ENCODE measurements at regions not wholly inside any gene's neighbourhood (a gene's known extent, or its start where the extent isn't known, plus 50 kb on each side); places are given as distances from the start of the nearest gene placed in this dataset.

GRCh38 chr5:161134956-161135355 is 282.9 kb upstream of the ATP10B start:
- Histone ChIP-seq H3K27ac (ENCODE audit: low read depth, low read length) (no peak overlapping the region), H3K9ac (ENCODE audit: low read depth in 1 of 2, low read length in 2 of 2) (no peak overlapping the region), H3K36me3 (ENCODE audit: control insufficient read depth in 1 of 2, insufficient read depth in 2 of 2, low read length in 2 of 2) (no peaks in the 10 kb centered on the region)

GRCh38 chr5:161134083-161134482 is 282.1 kb upstream of the ATP10B start:
- Histone ChIP-seq H3K27ac (ENCODE audit: low read depth, low read length) (no peak overlapping the region), H3K4me3 (ENCODE audit: low read depth in 1 of 2, low read length in 2 of 2) (no peak overlapping the region), H3K27me3 (ENCODE audit: control insufficient read depth in 1 of 2, insufficient read depth in 2 of 2, low read length in 2 of 2) (no peaks in the 10 kb centered on the region), H3K9me3 (ENCODE audit: control insufficient read depth in 1 of 2, low read length in 2 of 2) (no peaks in the 10 kb centered on the region), H3K9ac (ENCODE audit: low read depth in 1 of 2, low read length in 2 of 2) (no peak overlapping the region), H3K36me3 (ENCODE audit: control insufficient read depth in 1 of 2, insufficient read depth in 2 of 2, low read length in 2 of 2) (no peaks in the 10 kb centered on the region), H3K4me1 (ENCODE audit: control insufficient read depth in 1 of 2, insufficient read depth in 2 of 2, low read length in 2 of 2) (no peaks in the 10 kb centered on the region)

More at GRCh38 chr5:161134956-161135355, 282.9 kb upstream of the ATP10B start:
- Histone ChIP-seq H3K4me3 (ENCODE audit: low read depth in 1 of 2, low read length in 2 of 2) (no peak overlapping the region), H3K4me1 (ENCODE audit: control insufficient read depth in 1 of 2, insufficient read depth in 2 of 2, low read length in 2 of 2) (no peaks in the 10 kb centered on the region), H3K9me3 (ENCODE audit: control insufficient read depth in 1 of 2, low read length in 2 of 2) (no peaks in the 10 kb centered on the region), H3K27me3 (ENCODE audit: control insufficient read depth in 1 of 2, insufficient read depth in 2 of 2, low read length in 2 of 2) (no peaks in the 10 kb centered on the region)

GRCh38 chr5:161115941-161116340 is 263.9 kb upstream of the ATP10B start:
- no peaks in the 10 kb centered on the region for H3K4me1 ChIP-seq (ENCODE audit: control insufficient read depth in 1 of 2, insufficient read depth in 2 of 2, low read length in 2 of 2)

DNA sequence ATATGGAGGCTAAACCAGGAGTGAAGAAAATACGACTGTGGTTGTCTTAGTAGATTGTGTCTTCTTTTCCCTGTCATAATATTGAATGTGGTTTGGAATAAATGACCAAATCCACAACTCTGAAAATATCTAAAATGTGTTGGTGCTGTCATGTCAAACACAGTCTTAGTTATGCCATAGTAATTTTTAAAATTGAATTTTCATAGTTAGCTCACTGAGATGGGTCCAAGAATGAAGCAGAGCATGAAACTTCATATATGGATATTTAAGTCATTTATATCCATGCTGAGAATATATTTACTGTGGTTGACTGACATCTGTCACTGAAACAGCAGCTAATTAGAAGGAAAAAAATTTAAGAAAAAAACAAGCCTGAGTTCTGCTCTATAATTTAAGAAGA is 260.4 kb upstream of the ATP10B start:
- Histone ChIP-seq H3K27me3 (ENCODE audit: control insufficient read depth in 1 of 2, insufficient read depth in 2 of 2, low read length in 2 of 2) (no peaks in the 10 kb centered on the region), H3K9ac (ENCODE audit: low read depth in 1 of 2, low read length in 2 of 2) (no peak overlapping the region), H3K36me3 (ENCODE audit: control insufficient read depth in 1 of 2, insufficient read depth in 2 of 2, low read length in 2 of 2) (no peaks in the 10 kb centered on the region), H3K9me3 (ENCODE audit: control insufficient read depth in 1 of 2, low read length in 2 of 2) (no peaks in the 10 kb centered on the region), H3K4me1 (ENCODE audit: control insufficient read depth in 1 of 2, insufficient read depth in 2 of 2, low read length in 2 of 2) (no peaks in the 10 kb centered on the region), H3K27ac (ENCODE audit: low read depth, low read length) (no peak overlapping the region), H3K4me3 (ENCODE audit: low read depth in 1 of 2, low read length in 2 of 2) (no peak overlapping the region)

More at GRCh38 chr5:161115941-161116340, 263.9 kb upstream of the ATP10B start:
- H3K36me3 ChIP-seq (ENCODE audit: control insufficient read depth in 1 of 2, insufficient read depth in 2 of 2, low read length in 2 of 2): no peaks in the 10 kb centered on the region
- no peak overlapping the region for H3K9ac ChIP-seq (ENCODE audit: low read depth in 1 of 2, low read length in 2 of 2)
- no peak overlapping the region for H3K27ac ChIP-seq (ENCODE audit: low read depth, low read length)
- H3K4me3 ChIP-seq (ENCODE audit: low read depth in 1 of 2, low read length in 2 of 2): no peak overlapping the region
- no peaks in the 10 kb centered on the region for H3K27me3 ChIP-seq (ENCODE audit: control insufficient read depth in 1 of 2, insufficient read depth in 2 of 2, low read length in 2 of 2)
- H3K9me3 ChIP-seq (ENCODE audit: control insufficient read depth in 1 of 2, low read length in 2 of 2): no peaks in the 10 kb centered on the region

GRCh38 chr5:161105525-161105924 is 253.5 kb upstream of the ATP10B start:
- Histone ChIP-seq H3K27ac (ENCODE audit: low read depth, low read length) (no peak overlapping the region), H3K36me3 (ENCODE audit: control insufficient read depth in 1 of 2, insufficient read depth in 2 of 2, low read length in 2 of 2) (no peaks in the 10 kb centered on the region), H3K4me3 (ENCODE audit: low read depth in 1 of 2, low read length in 2 of 2) (no peak overlapping the region), H3K27me3 (ENCODE audit: control insufficient read depth in 1 of 2, insufficient read depth in 2 of 2, low read length in 2 of 2) (no peaks in the 10 kb centered on the region), H3K9ac (ENCODE audit: low read depth in 1 of 2, low read length in 2 of 2) (no peak overlapping the region), H3K9me3 (ENCODE audit: control insufficient read depth in 1 of 2, low read length in 2 of 2) (no peaks in the 10 kb centered on the region), H3K4me1 (ENCODE audit: control insufficient read depth in 1 of 2, insufficient read depth in 2 of 2, low read length in 2 of 2) (no peaks in the 10 kb centered on the region)

- no peaks in the 10 kb centered on the region for H3K27me3 ChIP-seq (ENCODE audit: control insufficient read depth in 1 of 2, insufficient read depth in 2 of 2, low read length in 2 of 2)
- H3K27ac ChIP-seq (ENCODE audit: low read depth, low read length): no peak overlapping the region
- no peak overlapping the region for H3K4me3 ChIP-seq (ENCODE audit: low read depth in 1 of 2, low read length in 2 of 2)
- no peaks in the 10 kb centered on the region for H3K36me3 ChIP-seq (ENCODE audit: control insufficient read depth in 1 of 2, insufficient read depth in 2 of 2, low read length in 2 of 2)
- H3K9ac ChIP-seq (ENCODE audit: low read depth in 1 of 2, low read length in 2 of 2): no peak overlapping the region
- H3K9me3 ChIP-seq (ENCODE audit: control insufficient read depth in 1 of 2, low read length in 2 of 2): no peaks in the 10 kb centered on the region
- no peaks in the 10 kb centered on the region for H3K4me1 ChIP-seq (ENCODE audit: control insufficient read depth in 1 of 2, insufficient read depth in 2 of 2, low read length in 2 of 2)
Measured at GRCh38 chr5:161098516-161098915, 246.5 kb upstream of the ATP10B start.

DNA sequence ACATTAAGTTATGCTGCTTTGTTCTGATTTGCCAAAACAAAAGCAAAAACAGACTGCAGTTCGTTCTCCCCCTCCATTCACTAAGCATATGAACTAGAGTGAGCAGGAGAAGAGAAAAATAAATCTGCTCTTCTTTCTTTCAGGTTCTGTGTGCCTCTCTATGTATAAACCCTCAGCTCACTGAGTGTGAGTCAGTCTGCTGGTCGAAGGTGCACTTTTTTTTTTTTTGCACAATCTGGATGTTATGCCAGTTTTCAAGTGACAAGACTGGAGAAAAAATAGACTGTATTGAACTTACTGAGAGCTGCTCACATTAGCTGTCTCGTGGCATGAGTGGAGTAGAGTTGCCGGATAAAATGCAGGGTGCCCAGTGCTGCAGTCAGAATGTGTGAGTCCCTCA is 244.6 kb upstream of the ATP10B start:
- Histone ChIP-seq H3K9ac (ENCODE audit: low read depth in 1 of 2, low read length in 2 of 2) (no peak overlapping the region), H3K27me3 (ENCODE audit: control insufficient read depth in 1 of 2, insufficient read depth in 2 of 2, low read length in 2 of 2) (no peaks in the 10 kb centered on the region), H3K9me3 (ENCODE audit: control insufficient read depth in 1 of 2, low read length in 2 of 2) (no peaks in the 10 kb centered on the region), H3K4me1 (ENCODE audit: control insufficient read depth in 1 of 2, insufficient read depth in 2 of 2, low read length in 2 of 2) (no peaks in the 10 kb centered on the region), H3K36me3 (ENCODE audit: control insufficient read depth in 1 of 2, insufficient read depth in 2 of 2, low read length in 2 of 2) (no peaks in the 10 kb centered on the region), H3K4me3 (ENCODE audit: low read depth in 1 of 2, low read length in 2 of 2) (no peak overlapping the region), H3K27ac (ENCODE audit: low read depth, low read length) (no peak overlapping the region)

GRCh38 chr5:161095953-161096352 is 243.9 kb upstream of the ATP10B start:
- H3K4me3 ChIP-seq (ENCODE audit: low read depth in 1 of 2, low read length in 2 of 2): no peak overlapping the region
- H3K9me3 ChIP-seq (ENCODE audit: control insufficient read depth in 1 of 2, low read length in 2 of 2): no peaks in the 10 kb centered on the region
- no peak overlapping the region for H3K9ac ChIP-seq (ENCODE audit: low read depth in 1 of 2, low read length in 2 of 2)
- no peaks in the 10 kb centered on the region for H3K4me1 ChIP-seq (ENCODE audit: control insufficient read depth in 1 of 2, insufficient read depth in 2 of 2, low read length in 2 of 2)
- no peak overlapping the region for H3K27ac ChIP-seq (ENCODE audit: low read depth, low read length)
- H3K36me3 ChIP-seq (ENCODE audit: control insufficient read depth in 1 of 2, insufficient read depth in 2 of 2, low read length in 2 of 2): no peaks in the 10 kb centered on the region
- H3K27me3 ChIP-seq (ENCODE audit: control insufficient read depth in 1 of 2, insufficient read depth in 2 of 2, low read length in 2 of 2): no peaks in the 10 kb centered on the region

DNA sequence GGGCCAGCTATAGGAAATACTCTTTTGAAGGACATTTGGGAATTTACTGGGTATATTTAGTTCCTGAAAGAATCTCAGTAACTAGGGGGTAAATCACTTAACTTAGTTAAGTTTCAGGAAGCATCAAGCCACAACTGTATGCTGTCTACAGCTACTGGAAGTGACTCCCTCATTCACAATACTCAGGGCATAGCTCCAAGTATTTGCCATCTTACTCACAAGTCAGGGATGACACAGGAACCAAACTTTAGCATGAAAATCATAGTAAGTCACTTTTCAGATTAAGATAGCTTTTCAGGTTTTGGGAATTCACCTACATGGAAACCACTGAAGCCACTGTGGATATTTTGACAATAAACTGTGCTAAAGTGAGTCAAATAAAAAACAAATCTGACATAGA is 242.4 kb upstream of the ATP10B start:
- Histone ChIP-seq H3K36me3 (ENCODE audit: control insufficient read depth in 1 of 2, insufficient read depth in 2 of 2, low read length in 2 of 2) (no peaks in the 10 kb centered on the region), H3K9ac (ENCODE audit: low read depth in 1 of 2, low read length in 2 of 2) (no peak overlapping the region), H3K4me1 (ENCODE audit: control insufficient read depth in 1 of 2, insufficient read depth in 2 of 2, low read length in 2 of 2) (no peaks in the 10 kb centered on the region), H3K27ac (ENCODE audit: low read depth, low read length) (no peak overlapping the region), H3K4me3 (ENCODE audit: low read depth in 1 of 2, low read length in 2 of 2) (no peak overlapping the region), H3K27me3 (ENCODE audit: control insufficient read depth in 1 of 2, insufficient read depth in 2 of 2, low read length in 2 of 2) (no peaks in the 10 kb centered on the region), H3K9me3 (ENCODE audit: control insufficient read depth in 1 of 2, low read length in 2 of 2) (no peaks in the 10 kb centered on the region)

- no peaks in the 10 kb centered on the region for H3K36me3 ChIP-seq (ENCODE audit: control insufficient read depth in 1 of 2, insufficient read depth in 2 of 2, low read length in 2 of 2)
- H3K27ac ChIP-seq (ENCODE audit: low read depth, low read length): no peak overlapping the region
- H3K4me1 ChIP-seq (ENCODE audit: control insufficient read depth in 1 of 2, insufficient read depth in 2 of 2, low read length in 2 of 2): no peaks in the 10 kb centered on the region
- H3K4me3 ChIP-seq (ENCODE audit: low read depth in 1 of 2, low read length in 2 of 2): no peak overlapping the region
- no peak overlapping the region for H3K9ac ChIP-seq (ENCODE audit: low read depth in 1 of 2, low read length in 2 of 2)
- no peaks in the 10 kb centered on the region for H3K9me3 ChIP-seq (ENCODE audit: control insufficient read depth in 1 of 2, low read length in 2 of 2)
- no peaks in the 10 kb centered on the region for H3K27me3 ChIP-seq (ENCODE audit: control insufficient read depth in 1 of 2, insufficient read depth in 2 of 2, low read length in 2 of 2)
Measured at GRCh38 chr5:161093100-161093499, 241.1 kb upstream of the ATP10B start.

GRCh38 chr5:161089569-161089968 is 237.6 kb upstream of the ATP10B start:
- no peak overlapping the region for H3K4me3 ChIP-seq (ENCODE audit: low read depth in 1 of 2, low read length in 2 of 2)
- no peaks in the 10 kb centered on the region for H3K36me3 ChIP-seq (ENCODE audit: control insufficient read depth in 1 of 2, insufficient read depth in 2 of 2, low read length in 2 of 2)
- no peak overlapping the region for H3K9ac ChIP-seq (ENCODE audit: low read depth in 1 of 2, low read length in 2 of 2)

More at GRCh38 chr5:161089569-161089968, 237.6 kb upstream of the ATP10B start:
- Histone ChIP-seq H3K27me3 (ENCODE audit: control insufficient read depth in 1 of 2, insufficient read depth in 2 of 2, low read length in 2 of 2) (no peaks in the 10 kb centered on the region), H3K27ac (ENCODE audit: low read depth, low read length) (no peak overlapping the region), H3K9me3 (ENCODE audit: control insufficient read depth in 1 of 2, low read length in 2 of 2) (no peaks in the 10 kb centered on the region), H3K4me1 (ENCODE audit: control insufficient read depth in 1 of 2, insufficient read depth in 2 of 2, low read length in 2 of 2) (no peaks in the 10 kb centered on the region)
